ENCODE measurements at regions not wholly inside any gene's neighbourhood (a gene's known extent, or its start where the extent isn't known, plus 50 kb on each side); places are given as distances from the start of the nearest gene placed in this dataset.

DNA sequence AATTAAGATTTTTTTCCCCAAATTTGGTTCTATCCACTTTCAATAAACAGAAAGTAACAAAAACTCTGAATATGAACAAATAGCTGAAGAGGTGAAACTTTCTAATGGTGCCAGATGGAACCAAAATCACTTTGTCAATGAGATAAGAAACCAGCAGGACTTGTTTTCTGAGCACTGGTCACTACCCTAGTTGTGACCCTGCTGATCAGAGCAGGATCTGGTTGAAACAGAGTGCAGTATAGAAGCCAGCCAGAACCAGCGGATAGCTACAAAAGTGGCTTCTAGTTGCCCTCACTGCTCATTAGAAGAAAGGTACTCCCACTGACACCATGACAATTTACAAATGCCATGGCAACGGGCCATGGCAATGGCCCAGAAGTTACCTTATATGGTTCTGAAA is 158.3 kb upstream of the PIEZO2 start:
- Histone ChIP-seq H3K4me1 (ENCODE audit: control insufficient read depth in 4 of 4, insufficient read depth in 4 of 4, low read length in 3 of 4) (no peaks in the 10 kb centered on the region), H3K27me3 (ENCODE audit: control insufficient read depth in 4 of 4, insufficient read depth in 4 of 4, low read length in 3 of 4) (no peaks in the 10 kb centered on the region), H3K36me3 (ENCODE audit: control insufficient read depth in 4 of 4, insufficient read depth in 3 of 4, low read depth in 1 of 4, low read length in 3 of 4) (no peaks in the 10 kb centered on the region), H3K4me3 (ENCODE audit: low read depth in 1 of 3, low read length in 3 of 3) (no peak overlapping the region), H3K27ac (ENCODE audit: low read depth in 1 of 2, low read length in 2 of 2) (no peak overlapping the region), H3K9me3 (ENCODE audit: control insufficient read depth in 4 of 4, low read length in 3 of 4) (no peaks in the 10 kb centered on the region), H3K9ac (ENCODE audit: low read depth in 1 of 2, low read length in 2 of 2) (no peak overlapping the region)
- TF ChIP-seq, protein P1, sequence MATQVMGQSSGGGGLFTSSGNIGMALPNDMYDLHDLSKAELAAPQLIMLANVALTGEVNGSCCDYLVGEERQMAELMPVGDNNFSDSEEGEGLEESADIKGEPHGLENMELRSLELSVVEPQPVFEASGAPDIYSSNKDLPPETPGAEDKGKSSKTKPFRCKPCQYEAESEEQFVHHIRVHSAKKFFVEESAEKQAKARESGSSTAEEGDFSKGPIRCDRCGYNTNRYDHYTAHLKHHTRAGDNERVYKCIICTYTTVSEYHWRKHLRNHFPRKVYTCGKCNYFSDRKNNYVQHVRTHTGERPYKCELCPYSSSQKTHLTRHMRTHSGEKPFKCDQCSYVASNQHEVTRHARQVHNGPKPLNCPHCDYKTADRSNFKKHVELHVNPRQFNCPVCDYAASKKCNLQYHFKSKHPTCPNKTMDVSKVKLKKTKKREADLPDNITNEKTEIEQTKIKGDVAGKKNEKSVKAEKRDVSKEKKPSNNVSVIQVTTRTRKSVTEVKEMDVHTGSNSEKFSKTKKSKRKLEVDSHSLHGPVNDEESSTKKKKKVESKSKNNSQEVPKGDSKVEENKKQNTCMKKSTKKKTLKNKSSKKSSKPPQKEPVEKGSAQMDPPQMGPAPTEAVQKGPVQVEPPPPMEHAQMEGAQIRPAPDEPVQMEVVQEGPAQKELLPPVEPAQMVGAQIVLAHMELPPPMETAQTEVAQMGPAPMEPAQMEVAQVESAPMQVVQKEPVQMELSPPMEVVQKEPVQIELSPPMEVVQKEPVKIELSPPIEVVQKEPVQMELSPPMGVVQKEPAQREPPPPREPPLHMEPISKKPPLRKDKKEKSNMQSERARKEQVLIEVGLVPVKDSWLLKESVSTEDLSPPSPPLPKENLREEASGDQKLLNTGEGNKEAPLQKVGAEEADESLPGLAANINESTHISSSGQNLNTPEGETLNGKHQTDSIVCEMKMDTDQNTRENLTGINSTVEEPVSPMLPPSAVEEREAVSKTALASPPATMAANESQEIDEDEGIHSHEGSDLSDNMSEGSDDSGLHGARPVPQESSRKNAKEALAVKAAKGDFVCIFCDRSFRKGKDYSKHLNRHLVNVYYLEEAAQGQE (IDR thresholded peaks at IDR 0.05): no peak
- no peak for TF ChIP-seq SP1 (IDR thresholded peaks at IDR 0.05)
- no peak for TF ChIP-seq FOXA2 (IDR thresholded peaks at IDR 0.05)
- TF ChIP-seq ATF3 (IDR thresholded peaks at IDR 0.05): no peak
- no peak for TF ChIP-seq ZBTB33 (IDR thresholded peaks at IDR 0.05)
- TF ChIP-seq GABPA (IDR thresholded peaks at IDR 0.05 in 1 of 2, conservative IDR thresholded peaks at IDR 0.05 in 1 of 2): no peak
- TF ChIP-seq CTCF (IDR thresholded peaks at IDR 0.05; ENCODE audit: low read depth, low read length, missing input control): no peak
- 86% methylated on average over 2 of the region's 2 CpGs for WGBS
- no peak for DNase-seq (ENCODE audit: low spot score)

- Histone ChIP-seq H3K36me3 (ENCODE audit: control insufficient read depth in 4 of 4, insufficient read depth in 3 of 4, low read depth in 1 of 4, low read length in 3 of 4) (no peaks in the 10 kb centered on the region), H3K27ac (ENCODE audit: low read depth in 1 of 2, low read length in 2 of 2) (no peak overlapping the region), H3K27me3 (ENCODE audit: control insufficient read depth in 4 of 4, insufficient read depth in 4 of 4, low read length in 3 of 4) (no peaks in the 10 kb centered on the region), H3K9ac (ENCODE audit: low read depth in 1 of 2, low read length in 2 of 2) (no peak overlapping the region), H3K4me1 (ENCODE audit: control insufficient read depth in 4 of 4, insufficient read depth in 4 of 4, low read length in 3 of 4) (no peaks in the 10 kb centered on the region), H3K4me3 (ENCODE audit: low read depth in 1 of 3, low read length in 3 of 3) (no peak overlapping the region), H3K9me3 (ENCODE audit: control insufficient read depth in 4 of 4, low read length in 3 of 4) (no peaks in the 10 kb centered on the region)
- 83% methylated on average over 2 of the region's 2 CpGs for WGBS
- TF ChIP-seq NR2F2 (IDR thresholded peaks at IDR 0.05) (no peak), RXRA (IDR thresholded peaks at IDR 0.05) (no peak), FOXA2 (IDR thresholded peaks at IDR 0.05) (no peak), HNF4A (conservative IDR thresholded peaks at IDR 0.05) (no peak), ZBTB33 (IDR thresholded peaks at IDR 0.05) (no peak), MAX (IDR thresholded peaks at IDR 0.05) (no peak), HNF4G (IDR thresholded peaks at IDR 0.05) (no peak), FOXA1 (IDR thresholded peaks at IDR 0.05) (no peak)
- TF ChIP-seq, protein P1 (IDR thresholded peaks at IDR 0.05): no peak
- no peak for DNase-seq (ENCODE audit: low spot score)
Measured at GRCh38 chr18:11305507-11305906, 156.1 kb upstream of the PIEZO2 start.

Data from liver (tissue), 8 donors.